ENCODE measurements at regions not wholly inside any gene's neighbourhood (a gene's known extent, or its start where the extent isn't known, plus 50 kb on each side); places are given as distances from the start of the nearest gene placed in this dataset.

DNA sequence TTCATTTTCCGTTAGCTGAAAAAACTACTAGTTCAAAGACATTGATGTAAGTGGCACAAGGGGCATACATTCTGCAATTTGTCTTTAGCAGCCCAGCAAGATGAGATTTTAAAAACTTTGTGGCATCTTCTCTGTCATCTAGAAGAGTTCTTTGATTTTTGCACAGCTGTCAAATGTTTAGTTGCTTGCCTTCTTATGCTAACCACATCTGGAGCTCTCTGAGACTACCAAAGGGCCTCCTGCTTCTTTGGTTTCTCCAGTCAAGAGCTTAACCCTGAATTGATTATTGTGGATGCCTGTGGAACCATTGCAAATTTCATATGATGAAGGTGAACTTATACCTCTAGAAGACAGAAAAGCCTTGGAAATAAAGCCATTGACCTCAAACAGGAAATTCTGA is 468.7 kb upstream of the RGMA start:
- no peak for DNase-seq (ENCODE audit: low read depth in 1 of 2, low spot score in 1 of 2)
- in situ Hi-C loops (cut with HindIII; ENCODE audit: low pct_unique_long_range_greater_than_20kb, low sequenced_read_pairs) = no loop called here
- TF ChIP-seq JUND (IDR thresholded peaks at IDR 0.05; ENCODE audit: low read depth) = no peak

DNA sequence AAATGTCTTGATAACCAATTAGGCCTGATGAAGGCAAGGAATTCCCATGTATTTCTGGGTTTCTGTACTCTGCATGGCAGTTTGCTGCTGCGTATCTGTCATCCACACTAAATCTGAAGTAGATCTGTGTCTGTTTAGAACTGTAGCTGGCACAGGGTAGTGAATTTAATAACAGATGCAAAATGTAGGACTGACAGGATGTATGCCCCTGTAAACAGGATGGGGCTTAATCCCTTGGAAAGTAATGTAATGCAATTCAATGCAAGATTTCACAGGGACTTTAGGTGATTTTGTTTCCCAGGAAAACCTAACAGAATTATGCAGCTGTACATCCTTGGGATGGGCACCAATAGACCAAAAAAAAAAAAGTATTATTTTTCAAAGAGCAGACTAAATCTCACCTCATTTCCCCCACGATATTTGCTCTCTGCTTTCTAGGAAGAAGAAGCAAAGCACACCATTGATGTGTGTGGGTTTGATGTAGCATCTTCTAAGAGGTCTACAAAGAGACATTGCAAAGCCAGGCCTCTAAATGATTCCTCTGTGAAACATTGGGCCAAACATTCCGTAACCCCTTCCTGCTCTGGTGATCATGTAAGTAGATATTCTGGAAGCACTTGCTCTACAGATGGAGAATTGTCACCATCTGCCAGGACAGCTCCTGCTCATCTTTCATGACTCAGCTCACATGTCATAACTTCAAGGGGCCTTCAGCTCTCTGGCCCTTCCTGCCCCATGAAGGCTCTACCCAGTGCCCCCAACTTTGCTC is 464.3 kb upstream of the RGMA start:
- no peak for TF ChIP-seq JUND (IDR thresholded peaks at IDR 0.05; ENCODE audit: low read depth)
- in situ Hi-C loops (cut with HindIII; ENCODE audit: low pct_unique_long_range_greater_than_20kb, low sequenced_read_pairs) = no loop called here
- DNase-seq (ENCODE audit: low read depth in 1 of 2, low spot score in 1 of 2) = no peak

DNA sequence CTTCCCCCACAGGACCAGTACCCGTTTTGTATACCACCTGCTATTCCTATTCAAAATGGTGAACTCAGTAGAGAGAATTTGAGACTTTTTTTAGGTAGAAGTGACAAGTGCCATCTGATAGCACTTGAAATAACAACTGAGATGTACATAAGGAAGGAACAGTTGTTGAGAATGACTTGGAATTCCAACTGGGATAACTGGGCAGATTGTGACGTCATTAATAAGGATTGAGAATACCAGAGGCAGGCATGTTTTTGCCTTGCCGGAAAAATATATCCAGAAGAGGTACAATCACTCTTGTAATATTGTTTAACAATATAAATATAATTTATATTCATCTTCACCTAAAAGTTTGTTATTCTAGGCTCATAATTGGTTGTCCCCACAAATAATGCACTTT is 454.1 kb upstream of the RGMA start:
- in situ Hi-C loops (cut with HindIII; ENCODE audit: low pct_unique_long_range_greater_than_20kb, low sequenced_read_pairs) = no loop called here
- TF ChIP-seq JUND (IDR thresholded peaks at IDR 0.05; ENCODE audit: low read depth) = no peak
- no peak for DNase-seq (ENCODE audit: low read depth in 1 of 2, low spot score in 1 of 2)

DNA sequence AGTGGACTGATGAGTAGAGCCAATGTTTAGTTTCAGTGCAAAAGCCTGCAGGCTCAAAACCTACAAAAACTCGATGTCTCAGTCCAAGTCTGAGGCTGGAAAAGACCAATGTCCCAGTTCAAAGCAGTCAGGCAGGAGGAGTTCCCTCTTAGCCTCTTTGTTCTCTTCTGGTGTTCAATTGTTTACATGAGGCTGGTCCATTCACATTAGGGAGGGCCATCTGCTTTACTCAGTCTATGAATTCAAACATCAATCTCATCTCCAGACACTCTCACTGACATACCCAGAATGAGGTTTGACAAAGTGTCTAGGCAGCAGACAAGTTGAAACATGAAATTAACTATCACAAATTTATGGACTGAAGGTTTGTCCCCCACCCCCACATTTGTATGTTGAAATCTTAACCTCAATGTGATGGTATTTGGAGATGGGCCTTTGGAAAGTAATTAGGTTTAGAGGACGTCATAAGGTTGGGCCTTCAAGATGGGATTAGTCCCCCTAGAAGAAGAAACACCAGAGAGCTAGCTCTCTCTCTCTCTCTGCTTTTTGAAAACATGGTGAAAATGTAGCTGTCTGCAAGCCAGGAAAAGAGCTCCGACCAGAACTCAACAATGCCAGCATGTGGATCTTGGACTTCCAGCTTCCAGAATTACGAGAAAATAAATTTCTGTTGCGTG is 438.5 kb upstream of the RGMA start:
- no peak for TF ChIP-seq JUND (IDR thresholded peaks at IDR 0.05; ENCODE audit: low read depth)
- in situ Hi-C loops (cut with HindIII; ENCODE audit: low pct_unique_long_range_greater_than_20kb, low sequenced_read_pairs) = no loop called here
- DNase-seq (ENCODE audit: low read depth in 1 of 2, low spot score in 1 of 2) = no peak

DNA sequence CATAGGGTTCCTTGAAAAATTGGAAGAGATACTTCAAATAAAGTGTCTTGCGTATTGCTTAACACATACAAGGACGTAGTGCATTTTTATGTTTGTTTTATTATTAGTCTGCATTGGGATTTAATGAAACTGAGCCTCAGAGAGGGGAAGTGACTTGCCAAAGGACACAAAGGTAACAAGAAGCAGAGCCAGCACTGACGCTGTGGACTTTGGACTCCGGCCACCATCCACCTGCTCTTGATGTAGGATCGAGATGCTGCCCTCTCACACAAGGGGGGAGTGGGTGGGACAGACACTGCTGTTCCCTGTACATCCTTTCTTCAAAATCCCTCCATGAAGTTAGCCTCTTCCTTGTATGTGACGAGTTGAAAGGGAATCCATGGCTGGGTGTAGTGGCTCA is 435.4 kb upstream of the RGMA start:
- no peak for TF ChIP-seq JUND (IDR thresholded peaks at IDR 0.05; ENCODE audit: low read depth)
- in situ Hi-C loops (cut with HindIII; ENCODE audit: low pct_unique_long_range_greater_than_20kb, low sequenced_read_pairs) = no loop called here
- DNase-seq (ENCODE audit: low read depth in 1 of 2, low spot score in 1 of 2) = no peak

DNA sequence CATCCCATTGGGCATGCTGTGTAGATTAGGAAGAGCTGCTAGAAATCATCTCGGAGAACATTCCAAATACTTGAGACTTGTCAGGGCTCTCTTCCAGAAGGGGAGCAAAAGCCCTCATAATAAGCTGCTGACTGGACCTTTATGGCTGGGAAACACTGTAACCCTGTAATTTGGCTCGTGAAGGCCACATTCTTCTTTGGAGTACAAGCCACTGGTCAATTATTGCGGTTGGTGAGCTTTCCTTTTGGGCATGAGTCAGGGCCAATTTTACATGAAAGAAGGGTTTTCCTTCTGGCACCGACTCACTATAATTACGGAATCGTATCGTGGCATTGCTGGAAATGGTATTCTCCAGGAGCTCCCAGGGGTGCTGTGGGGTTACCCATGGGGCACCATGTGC is 434.5 kb upstream of the RGMA start:
- in situ Hi-C loops (cut with HindIII; ENCODE audit: low pct_unique_long_range_greater_than_20kb, low sequenced_read_pairs) = no loop called here
- TF ChIP-seq JUND (IDR thresholded peaks at IDR 0.05; ENCODE audit: low read depth) = no peak
- no peak for DNase-seq (ENCODE audit: low read depth in 1 of 2, low spot score in 1 of 2)

DNA sequence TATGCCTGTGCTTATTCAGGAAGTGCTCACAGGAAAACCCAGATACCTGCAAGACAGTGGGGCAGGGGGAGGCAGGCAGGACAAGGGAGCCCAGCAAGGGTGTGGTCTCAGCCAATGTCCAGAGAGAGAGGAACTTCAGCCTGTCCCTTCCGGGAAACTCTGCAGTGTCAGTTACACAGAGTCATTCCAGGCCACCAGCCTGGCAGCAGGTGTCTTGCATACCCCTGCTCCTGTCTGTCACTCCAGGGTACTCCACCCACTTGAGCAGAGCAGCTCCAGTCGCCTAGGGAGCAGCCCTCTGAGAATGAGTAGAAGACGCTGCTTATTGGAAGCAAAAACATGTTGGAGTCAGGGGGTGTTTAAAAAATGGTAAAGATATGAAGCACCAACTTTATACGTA is 431.2 kb upstream of the RGMA start:
- in situ Hi-C loops (cut with HindIII; ENCODE audit: low pct_unique_long_range_greater_than_20kb, low sequenced_read_pairs) = no loop called here
- no peak for TF ChIP-seq JUND (IDR thresholded peaks at IDR 0.05; ENCODE audit: low read depth)
- no peak for DNase-seq (ENCODE audit: low read depth in 1 of 2, low spot score in 1 of 2)

DNA sequence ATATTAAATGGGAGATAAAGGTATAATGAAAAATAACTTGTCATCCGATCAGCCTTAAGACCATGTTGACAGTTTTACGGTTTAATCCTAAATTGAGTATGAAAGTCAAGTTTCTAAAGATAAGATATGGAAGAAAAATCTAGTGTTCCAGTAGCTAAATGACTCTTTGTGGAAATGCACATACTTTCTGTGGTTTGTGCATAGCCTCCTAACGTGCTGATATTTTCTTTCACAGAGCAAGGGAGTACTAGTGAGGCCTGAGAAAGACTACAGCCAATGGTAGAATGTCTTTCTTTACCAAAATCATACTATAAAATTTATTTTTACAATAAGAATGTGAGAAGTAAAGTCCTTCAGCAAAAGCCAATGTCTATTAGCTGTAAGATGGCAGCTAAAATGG is 430.6 kb upstream of the RGMA start:
- no peak for TF ChIP-seq JUND (IDR thresholded peaks at IDR 0.05; ENCODE audit: low read depth)
- in situ Hi-C loops (cut with HindIII; ENCODE audit: low pct_unique_long_range_greater_than_20kb, low sequenced_read_pairs) = no loop called here
- DNase-seq (ENCODE audit: low read depth in 1 of 2, low spot score in 1 of 2) = no peak

DNA sequence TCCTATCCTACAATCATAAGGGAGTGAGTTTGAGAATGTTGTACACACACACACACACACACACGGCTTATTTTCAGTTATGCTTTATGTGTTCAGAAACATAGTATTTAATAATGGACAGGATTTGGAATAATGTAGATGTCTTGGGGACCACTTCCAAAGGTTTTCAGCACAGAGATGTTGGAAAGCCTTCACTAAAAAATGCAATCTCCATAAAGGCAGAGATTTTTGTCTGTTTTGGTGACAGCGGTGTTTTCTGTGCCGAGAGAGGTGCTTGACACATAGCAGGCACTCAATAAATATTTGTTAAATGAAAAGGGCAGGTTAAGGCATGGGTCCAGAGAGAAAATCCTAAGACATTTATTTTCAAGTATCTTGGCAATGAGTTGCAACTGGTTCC is 428.2 kb upstream of the RGMA start:
- TF ChIP-seq JUND (IDR thresholded peaks at IDR 0.05; ENCODE audit: low read depth) = no peak
- in situ Hi-C loops (cut with HindIII; ENCODE audit: low pct_unique_long_range_greater_than_20kb, low sequenced_read_pairs) = no loop called here
- no peak for DNase-seq (ENCODE audit: low read depth in 1 of 2, low spot score in 1 of 2)

DNA sequence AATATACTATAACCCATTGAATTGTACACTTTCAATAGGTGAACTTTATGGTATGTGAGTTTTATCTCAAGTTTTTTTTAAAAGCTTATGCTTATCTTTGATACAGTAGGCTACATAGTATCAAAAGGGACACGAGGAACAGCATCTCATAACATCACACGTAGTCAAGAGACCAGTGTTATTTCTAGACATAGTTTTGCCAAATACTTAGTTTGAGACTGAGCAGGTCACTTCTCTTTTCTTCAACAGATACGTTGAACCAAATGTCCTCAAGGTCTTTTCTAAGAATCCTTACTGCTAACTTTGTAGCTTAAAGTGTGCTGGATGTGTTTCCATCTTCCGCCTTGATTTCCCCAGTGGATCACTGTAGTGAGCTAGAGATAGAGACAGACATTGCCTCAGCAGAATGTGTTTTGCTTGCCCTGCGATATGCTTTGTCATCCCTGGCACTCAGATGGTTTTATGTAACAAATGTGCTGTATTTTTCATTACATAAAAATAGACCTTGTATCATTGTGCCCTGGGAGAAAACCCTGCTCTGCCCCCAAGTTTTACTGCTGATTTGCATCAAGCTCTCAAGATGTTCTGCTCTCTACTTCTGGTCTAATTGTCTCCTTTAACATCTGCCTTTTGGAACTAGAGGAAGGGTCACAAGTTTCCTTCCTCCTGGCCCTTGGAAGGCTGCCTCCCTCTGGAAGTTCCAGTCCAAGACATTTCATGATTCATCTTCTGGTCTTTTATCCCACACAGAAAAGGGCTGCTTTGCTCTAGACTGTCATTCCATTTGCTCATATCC is 426.4 kb upstream of the RGMA start:
- in situ Hi-C loops (cut with HindIII; ENCODE audit: low pct_unique_long_range_greater_than_20kb, low sequenced_read_pairs) = no loop called here
- DNase-seq (ENCODE audit: low read depth in 1 of 2, low spot score in 1 of 2) = no peak
- TF ChIP-seq JUND (IDR thresholded peaks at IDR 0.05; ENCODE audit: low read depth) = no peak

DNA sequence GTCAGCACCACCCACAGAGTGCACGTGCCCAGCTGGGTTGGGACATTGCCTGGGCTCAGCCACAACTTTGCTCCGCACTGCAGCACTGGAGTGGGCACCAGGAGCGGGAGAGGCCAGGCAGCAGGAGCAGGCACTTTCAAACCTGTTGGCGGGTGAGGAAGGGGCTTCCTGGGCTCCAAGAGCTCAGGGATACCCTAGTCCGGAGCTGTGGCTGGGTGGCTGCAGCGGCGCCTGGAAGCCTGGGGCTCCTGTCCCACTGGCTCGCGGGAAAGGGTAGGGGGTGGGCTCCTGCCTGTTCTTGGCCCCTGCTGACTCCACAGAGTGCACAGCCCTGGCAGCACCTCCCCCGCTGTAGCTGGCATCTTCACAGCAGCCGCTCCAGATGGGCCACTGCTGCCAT is 417.6 kb upstream of the RGMA start:
- DNase-seq (ENCODE audit: low read depth in 1 of 2, low spot score in 1 of 2) = no peak
- in situ Hi-C loops (cut with HindIII; ENCODE audit: low pct_unique_long_range_greater_than_20kb, low sequenced_read_pairs) = no loop called here
- TF ChIP-seq JUND (IDR thresholded peaks at IDR 0.05; ENCODE audit: low read depth) = no peak

DNA sequence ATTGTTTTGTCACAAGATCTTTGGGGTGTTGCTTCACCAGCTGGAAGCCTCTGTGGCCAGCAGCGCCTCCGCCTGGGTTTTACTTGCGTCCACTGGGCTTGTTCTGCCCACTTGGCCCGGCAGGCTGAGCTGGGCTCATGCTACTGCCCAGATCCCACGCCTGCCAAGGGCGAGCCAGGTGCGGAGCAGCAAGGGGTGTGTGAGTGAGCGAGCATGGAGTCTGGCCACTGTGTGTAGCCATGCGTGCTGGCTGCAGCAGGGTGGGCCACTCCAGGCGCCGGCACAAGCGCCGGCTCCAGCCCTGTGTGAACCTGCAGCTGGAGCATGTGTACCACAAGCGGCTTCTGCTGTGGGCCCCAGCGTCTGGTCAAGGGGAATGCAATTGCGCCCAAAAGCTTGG is 416.5 kb upstream of the RGMA start:
- no peak for DNase-seq (ENCODE audit: low read depth in 1 of 2, low spot score in 1 of 2)
- TF ChIP-seq JUND (IDR thresholded peaks at IDR 0.05; ENCODE audit: low read depth) = no peak
- in situ Hi-C loops (cut with HindIII; ENCODE audit: low pct_unique_long_range_greater_than_20kb, low sequenced_read_pairs) = no loop called here

DNA sequence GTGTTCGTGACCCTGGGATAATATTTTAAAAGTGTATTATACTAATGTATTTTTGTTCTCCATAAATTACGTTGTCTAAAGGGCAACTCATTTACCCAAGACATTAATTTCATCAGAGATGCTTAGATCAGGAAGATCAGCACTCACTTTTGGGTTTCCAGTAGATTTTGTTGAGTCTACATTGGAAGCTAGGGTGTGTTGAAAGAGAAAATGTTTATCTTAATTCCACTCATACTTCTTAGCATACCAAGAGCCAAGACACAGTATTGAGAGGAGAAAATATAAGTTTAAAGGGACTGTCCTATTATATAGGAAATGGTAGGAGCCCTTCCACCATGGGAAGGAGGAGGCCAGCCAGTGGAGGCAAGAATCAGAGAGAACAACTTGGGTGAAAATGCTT is 412.9 kb upstream of the RGMA start:
- no peak for TF ChIP-seq JUND (IDR thresholded peaks at IDR 0.05; ENCODE audit: low read depth)
- no peak for DNase-seq (ENCODE audit: low read depth in 1 of 2, low spot score in 1 of 2)
- in situ Hi-C loops (cut with HindIII; ENCODE audit: low pct_unique_long_range_greater_than_20kb, low sequenced_read_pairs) = no loop called here

All from T47D (cell line).